ENCODE measurements at regions not wholly inside any gene's neighbourhood (a gene's known extent, or its start where the extent isn't known, plus 50 kb on each side); places are given as distances from the start of the nearest gene placed in this dataset.
A peak's percentile ranks its signal among the peaks of the same experiment; 100 is the strongest.

GRCh38 chr15:95910643-95911212 is 419.8 kb upstream of the NR2F2 start:
- no peak for TF ChIP-seq POLR2A (IDR thresholded peaks at IDR 0.05)
- TF ChIP-seq CTCF (IDR thresholded peaks at IDR 0.05) = no peak
- no peak overlapping the region for H3K4me3 ChIP-seq
- H3K36me3 ChIP-seq (replicated peaks in 1 of 2) = no peaks in the 10 kb centered on the region
- H3K4me1 ChIP-seq (replicated peaks in 1 of 2) = no peaks in the 10 kb centered on the region
- no peaks in the 10 kb centered on the region for H3K27me3 ChIP-seq
- WGBS, 4 donors = 79 to 85% (median 83%) methylated on average over 11 of the region's 11 CpGs
- H3K9me3 ChIP-seq (replicated peaks in 1 of 3) = no peaks in the 10 kb centered on the region
- no peak for DNase-seq
- intact Hi-C loops (cut with DNase I) = no loop called here
- H3K27ac ChIP-seq = no peak overlapping the region

- 45 to 57% (median 48%) methylated on average over 11 of the region's 11 CpGs for WGBS, 4 donors
- no peaks in the 10 kb centered on the region for H3K4me1 ChIP-seq (replicated peaks in 1 of 2)
- H3K4me3 ChIP-seq = no peak overlapping the region
- DNase-seq = peak in 1 of 7 donors; percentile 3
- no peaks in the 10 kb centered on the region for H3K36me3 ChIP-seq (replicated peaks in 1 of 2)
- intact Hi-C loops (cut with DNase I) = no loop called here
- TF ChIP-seq CTCF (IDR thresholded peaks at IDR 0.05) (no peak), POLR2A (IDR thresholded peaks at IDR 0.05) (no peak)
- H3K9me3 ChIP-seq (replicated peaks in 1 of 3) = no peaks in the 10 kb centered on the region
- no peaks in the 10 kb centered on the region for H3K27me3 ChIP-seq
- no peak overlapping the region for H3K27ac ChIP-seq
Measured at GRCh38 chr15:95911570-95912279, 418.8 kb upstream of the NR2F2 start.

GRCh38 chr15:95912280-95912625 is 418.2 kb upstream of the NR2F2 start:
- Histone ChIP-seq H3K27me3 (no peaks in the 10 kb centered on the region), H3K27ac (no peak overlapping the region), H3K4me3 (no peak overlapping the region), H3K36me3 (replicated peaks in 1 of 2) (no peaks in the 10 kb centered on the region), H3K9me3 (replicated peaks in 1 of 3) (no peaks in the 10 kb centered on the region), H3K4me1 (replicated peaks in 1 of 2) (no peaks in the 10 kb centered on the region)
- TF ChIP-seq POLR2A (IDR thresholded peaks at IDR 0.05) = no peak
- intact Hi-C loops (cut with DNase I) = no loop called here
- no peak for DNase-seq
- 72 to 79% (median 78%) methylated on average over 7 of the region's 7 CpGs for WGBS, 4 donors

- intact Hi-C loops (cut with DNase I) = no loop called here
- Histone ChIP-seq H3K4me3 (no peak overlapping the region), H3K27ac (no peak overlapping the region), H3K36me3 (replicated peaks in 1 of 2) (no peaks in the 10 kb centered on the region), H3K9me3 (replicated peaks in 1 of 3) (no peaks in the 10 kb centered on the region), H3K4me1 (replicated peaks in 1 of 2) (no peaks in the 10 kb centered on the region), H3K27me3 (no peaks in the 10 kb centered on the region)
- 65 to 71% (median 68%) methylated on average over 2 of the region's 2 CpGs for WGBS, 4 donors
- no peak for TF ChIP-seq CTCF (IDR thresholded peaks at IDR 0.05)
- TF ChIP-seq POLR2A (IDR thresholded peaks at IDR 0.05) = no peak
- DNase-seq = no peak
Measured at GRCh38 chr15:95912728-95913127, 417.8 kb upstream of the NR2F2 start.

- 68 to 78% (median 73%) methylated on average over 3 of the region's 3 CpGs for WGBS, 4 donors
- DNase-seq = no peak
- Histone ChIP-seq H3K27me3 (no peaks in the 10 kb centered on the region), H3K4me1 (replicated peaks in 1 of 2) (no peaks in the 10 kb centered on the region), H3K9me3 (replicated peaks in 1 of 3) (no peaks in the 10 kb centered on the region), H3K36me3 (replicated peaks in 1 of 2) (no peaks in the 10 kb centered on the region), H3K4me3 (no peak overlapping the region), H3K27ac (no peak overlapping the region)
- TF ChIP-seq POLR2A (IDR thresholded peaks at IDR 0.05) (no peak), CTCF (IDR thresholded peaks at IDR 0.05) (no peak)
- intact Hi-C loops (cut with DNase I) = no loop called here
Measured at GRCh38 chr15:95916568-95916967, 413.9 kb upstream of the NR2F2 start.
